Activated naive CD4-positive, alpha-beta T cell treated with anti-CD3 and anti-CD28 coated beads, Interleukin-2, amount 50 U/mL, for 72 hours (primary cell): ENCODE measurements at regions not wholly inside any gene's neighbourhood (a gene's known extent, or its start where the extent isn't known, plus 50 kb on each side); places are given as distances from the start of the nearest gene placed in this dataset.

Source experiments
- ATAC-seq, 2 donors: fragments of 150-1000 bp; cut with Tn5 transposase; 2 replicates each; pipeline ENCODE4 v1.10.0; 2021; ENCODE audit warnings: mild to moderate bottlenecking in 2 of 2, moderate library complexity in 2 of 2
- DNase-seq, 2 donors: peaks; one replicate each; pipeline ENCODE4 v3.0.0; 2021 to 2022; ENCODE audit warnings: low spot score in 2 of 2
- H3K27ac Mint-ChIP-seq, 2 donors: one replicate each; pipeline ENCODE4 v1.8.0; 2022; ENCODE audit warnings: mild to moderate bottlenecking in 2 of 2, mixed read lengths in 2 of 2
- H3K36me3 Mint-ChIP-seq, 2 donors: one replicate each; pipeline ENCODE4 v1.8.0; 2022; ENCODE audit warnings: mixed read lengths in 2 of 2
- H3K9me3 Mint-ChIP-seq, 2 donors: one replicate each; pipeline ENCODE4 v1.8.0; 2022; ENCODE audit warnings: mixed read lengths in 2 of 2

- H3K27ac Mint-ChIP-seq: no peak overlapping the region
- ATAC-seq: no peak
These were observed 119.0 kb upstream of the NRIP1 start for GRCh38 chr21:15183813-15184257.

GRCh38 chr21:15190412-15190811, 125.6 kb upstream of the NRIP1 start:
- no peak overlapping the region for H3K27ac Mint-ChIP-seq
- ATAC-seq (no peak), DNase-seq (no peak)
- H3K9me3 Mint-ChIP-seq: no peaks in the 10 kb centered on the region
- H3K36me3 Mint-ChIP-seq: no peaks in the 10 kb centered on the region

More at GRCh38 chr21:15183813-15184257, 119.0 kb upstream of the NRIP1 start:
- Mint-ChIP-seq H3K9me3 (peaks cover 2 to 5% of the 10 kb centered on the region in 2 donors), H3K36me3 (no peaks in the 10 kb centered on the region)
- DNase-seq: no peak

GRCh38 chr21:15190837-15191236, 126.0 kb upstream of the NRIP1 start:
- DNase-seq (no peak), ATAC-seq (no peak)
- H3K27ac Mint-ChIP-seq: no peak overlapping the region
- H3K9me3 Mint-ChIP-seq: no peaks in the 10 kb centered on the region
- H3K36me3 Mint-ChIP-seq: no peaks in the 10 kb centered on the region

GRCh38 chr21:15191342-15191741, 126.5 kb upstream of the NRIP1 start:
- DNase-seq: no peak
- Mint-ChIP-seq H3K27ac (no peak overlapping the region), H3K36me3 (no peaks in the 10 kb centered on the region), H3K9me3 (no peaks in the 10 kb centered on the region)
- no peak for ATAC-seq

- no peak for DNase-seq
- ATAC-seq: no peak
- H3K9me3 Mint-ChIP-seq: no peaks in the 10 kb centered on the region
- H3K36me3 Mint-ChIP-seq: no peaks in the 10 kb centered on the region
- no peak overlapping the region for H3K27ac Mint-ChIP-seq
These were observed 127.4 kb upstream of the NRIP1 start for GRCh38 chr21:15192243-15192642.

GRCh38 chr21:15193937-15194336, 129.1 kb upstream of the NRIP1 start:
- Mint-ChIP-seq H3K27ac (no peak overlapping the region), H3K9me3 (no peaks in the 10 kb centered on the region), H3K36me3 (no peaks in the 10 kb centered on the region)
- DNase-seq: no peak
- no peak for ATAC-seq

- Mint-ChIP-seq H3K36me3 (no peaks in the 10 kb centered on the region), H3K27ac (no peak overlapping the region), H3K9me3 (no peaks in the 10 kb centered on the region)
- DNase-seq: no peak
- ATAC-seq: no peak
These were observed 130.3 kb upstream of the NRIP1 start for GRCh38 chr21:15195104-15195503.

GRCh38 chr21:15195768-15196167, 131.0 kb upstream of the NRIP1 start:
- H3K9me3 Mint-ChIP-seq: no peaks in the 10 kb centered on the region
- no peak for DNase-seq
- no peak for ATAC-seq
- H3K27ac Mint-ChIP-seq: no peak overlapping the region
- H3K36me3 Mint-ChIP-seq: no peaks in the 10 kb centered on the region

GRCh38 chr21:15197696-15198095, 132.9 kb upstream of the NRIP1 start:
- no peak overlapping the region for H3K27ac Mint-ChIP-seq
- no peaks in the 10 kb centered on the region for H3K9me3 Mint-ChIP-seq
- DNase-seq (no peak), ATAC-seq (no peak)
- no peaks in the 10 kb centered on the region for H3K36me3 Mint-ChIP-seq

- H3K36me3 Mint-ChIP-seq: no peaks in the 10 kb centered on the region
- ATAC-seq (no peak), DNase-seq (no peak)
- no peak overlapping the region for H3K27ac Mint-ChIP-seq
- H3K9me3 Mint-ChIP-seq: no peaks in the 10 kb centered on the region
These were observed 134.9 kb upstream of the NRIP1 start for GRCh38 chr21:15199414-15200383.

- Mint-ChIP-seq H3K9me3 (peaks cover 0 to 5% of the 10 kb centered on the region in 2 donors), H3K36me3 (no peaks in the 10 kb centered on the region)
These were observed 138.9 kb upstream of the NRIP1 start for GRCh38 chr21:15203740-15204139.

GRCh38 chr21:15204140-15204969, 139.6 kb upstream of the NRIP1 start:
- H3K27ac Mint-ChIP-seq: no peak overlapping the region
- DNase-seq: no peak
- H3K36me3 Mint-ChIP-seq: no peaks in the 10 kb centered on the region
- ATAC-seq: no peak
- peaks cover 0 to 5% of the 10 kb centered on the region in 2 donors for H3K9me3 Mint-ChIP-seq

More at GRCh38 chr21:15203740-15204139, 138.9 kb upstream of the NRIP1 start:
- no peak overlapping the region for H3K27ac Mint-ChIP-seq
- ATAC-seq (no peak), DNase-seq (no peak)

- Mint-ChIP-seq H3K36me3 (no peaks in the 10 kb centered on the region), H3K9me3 (peaks cover 0 to 5% of the 10 kb centered on the region in 2 donors), H3K27ac (no peak overlapping the region)
- no peak for DNase-seq
- no peak for ATAC-seq
These were observed 140.1 kb upstream of the NRIP1 start for GRCh38 chr21:15204970-15205286.

- H3K27ac Mint-ChIP-seq: no peak overlapping the region
- no peaks in the 10 kb centered on the region for H3K36me3 Mint-ChIP-seq
- no peak for ATAC-seq
- no peak for DNase-seq
- H3K9me3 Mint-ChIP-seq: peaks cover 0 to 5% of the 10 kb centered on the region in 2 donors
These were observed 141.7 kb upstream of the NRIP1 start for GRCh38 chr21:15206514-15206913.

GRCh38 chr21:15207231-15207630, 142.4 kb upstream of the NRIP1 start:
- H3K27ac Mint-ChIP-seq: no peak overlapping the region
- DNase-seq: no peak
- peaks cover 0 to 5% of the 10 kb centered on the region in 2 donors for H3K9me3 Mint-ChIP-seq
- no peak for ATAC-seq
- no peaks in the 10 kb centered on the region for H3K36me3 Mint-ChIP-seq

- H3K36me3 Mint-ChIP-seq: no peaks in the 10 kb centered on the region
- peaks cover 0 to 5% of the 10 kb centered on the region in 2 donors for H3K9me3 Mint-ChIP-seq
- no peak for ATAC-seq
- DNase-seq: no peak
- H3K27ac Mint-ChIP-seq: no peak overlapping the region
These were observed 143.0 kb upstream of the NRIP1 start for GRCh38 chr21:15207635-15208370.

- ATAC-seq (no peak), DNase-seq (no peak)
- Mint-ChIP-seq H3K36me3 (no peaks in the 10 kb centered on the region), H3K9me3 (peaks cover 0 to 5% of the 10 kb centered on the region in 2 donors), H3K27ac (no peak overlapping the region)
These were observed 144.0 kb upstream of the NRIP1 start for GRCh38 chr21:15208786-15209185.
